Ascending aorta (tissue), 2 donors: ENCODE measurements at regions not wholly inside any gene's neighbourhood (a gene's known extent, or its start where the extent isn't known, plus 50 kb on each side); places are given as distances from the start of the nearest gene placed in this dataset.

ENCODE experiments used
- DNase-seq, 2 donors: peaks; one replicate each; pipeline ENCODE4 v3.0.0-alpha.2; 2019; ENCODE audit warnings: low spot score in 2 of 2
- H3K27ac ChIP-seq, 2 donors: fragments of 200-600 bp; sonication (generic); one replicate each; pipeline ENCODE4 v1.5.1; 2016 to 2017; ENCODE audit warnings: mild to moderate bottlenecking in 1 of 2
- H3K27me3 ChIP-seq: fragments of 200-600 bp; sonication (generic); one replicate; pipeline ENCODE4 v1.5.1; 2017
- H3K36me3 ChIP-seq, 2 donors: fragments of 200-600 bp; sonication (generic); one replicate each; pipeline ENCODE4 v1.5.1; 2016
- H3K4me1 ChIP-seq, 2 donors: fragments of 200-600 bp; sonication (generic); one replicate each; pipeline ENCODE4 v1.5.1; 2016 to 2017; ENCODE audit warnings: mild to moderate bottlenecking in 1 of 2
- H3K4me3 ChIP-seq, 2 donors: fragments of 200-600 bp; sonication (generic); one replicate each; pipeline ENCODE4 v1.5.1; 2016 to 2017; ENCODE audit warnings: mild to moderate bottlenecking in 1 of 2
- H3K9me3 ChIP-seq, 2 donors: fragments of 200-600 bp; sonication (generic); one replicate each; pipeline ENCODE4 v1.5.1; 2016
- CTCF ChIP-seq, 3 experiments: fragments of 200-600 bp in 2 of 3; fragments of 450-650 bp in 1 of 3; sonication (generic) in 2 of 3; IDR thresholded peaks; one replicate each; pipeline ENCODE4 v1.5.1; 2016 to 2019; ENCODE audit warnings: antibody characterized with exemption in 3 of 3, mild to moderate bottlenecking in 1 of 3, moderate library complexity in 1 of 3
- intact Hi-C: fragments of 100-400 bp; cut with DNase I; formaldehyde crosslinking; loops from one replicate; pipeline ENCODE4 v1.15.1; 2023

GRCh38 chr6:105816847-105817246 lies 269.3 kb upstream of the PRDM1 start:
- Histone ChIP-seq H3K4me1 (no peaks in the 10 kb centered on the region), H3K9me3 (no peaks in the 10 kb centered on the region), H3K27ac (no peak overlapping the region), H3K36me3 (no peaks in the 10 kb centered on the region), H3K27me3 (no peaks in the 10 kb centered on the region), H3K4me3 (no peak overlapping the region)
- no peak for DNase-seq
- no peak for TF ChIP-seq CTCF (IDR thresholded peaks at IDR 0.05)
- intact Hi-C loops = no loop called here

- Histone ChIP-seq H3K36me3 (no peaks in the 10 kb centered on the region), H3K4me1 (no peaks in the 10 kb centered on the region), H3K9me3 (no peaks in the 10 kb centered on the region), H3K4me3 (no peak overlapping the region), H3K27ac (no peak overlapping the region), H3K27me3 (no peaks in the 10 kb centered on the region)
- DNase-seq = no peak
- no peak for TF ChIP-seq CTCF (IDR thresholded peaks at IDR 0.05)
- intact Hi-C loops = no loop called here
These were observed 270.2 kb upstream of the PRDM1 start for GRCh38 chr6:105815661-105816555.

DNA sequence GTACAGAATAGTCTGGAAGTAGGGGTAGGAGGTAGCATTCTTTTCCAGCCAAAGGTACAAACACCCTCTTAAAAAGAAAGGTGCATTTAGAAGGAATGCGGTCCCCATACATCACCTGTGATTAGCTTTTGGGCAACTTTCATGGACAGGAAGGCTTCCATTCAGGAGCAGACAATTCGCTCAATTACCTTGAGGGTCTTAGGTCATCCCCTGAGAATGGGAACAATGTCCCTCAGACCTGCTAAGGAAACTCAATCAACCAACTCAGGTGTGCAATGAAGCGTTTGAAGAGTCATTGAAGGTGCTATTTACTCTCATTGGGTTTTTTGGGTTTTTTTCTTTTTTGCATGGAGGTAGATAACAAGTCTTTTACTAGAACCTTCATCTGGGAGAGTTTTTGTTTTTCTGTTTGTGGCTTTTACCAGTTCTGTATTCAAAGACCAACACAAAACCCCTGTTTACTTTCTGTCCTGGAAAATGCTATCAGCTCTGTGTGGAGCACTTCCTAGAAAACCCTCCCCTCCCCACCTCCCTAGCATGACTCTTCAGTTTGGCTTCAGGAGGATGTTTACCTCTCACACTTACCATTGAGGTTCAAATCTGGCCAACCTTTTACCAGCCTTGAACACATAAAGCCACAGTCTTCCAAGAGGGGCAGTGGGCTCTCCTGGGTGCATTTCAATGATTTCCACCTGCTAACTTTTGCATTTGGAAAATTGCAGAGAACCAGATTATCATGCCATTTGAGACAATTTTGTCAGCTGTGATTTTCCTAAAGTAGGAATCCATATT lies 271.2 kb upstream of the PRDM1 start:
- H3K4me3 ChIP-seq = no peak overlapping the region
- H3K4me1 ChIP-seq = no peaks in the 10 kb centered on the region
- no peak for TF ChIP-seq CTCF (IDR thresholded peaks at IDR 0.05)
- no peaks in the 10 kb centered on the region for H3K27me3 ChIP-seq
- DNase-seq = no peak
- no peak overlapping the region for H3K27ac ChIP-seq
- H3K36me3 ChIP-seq = no peaks in the 10 kb centered on the region
- H3K9me3 ChIP-seq = no peaks in the 10 kb centered on the region
- intact Hi-C loops = no loop called here

DNA sequence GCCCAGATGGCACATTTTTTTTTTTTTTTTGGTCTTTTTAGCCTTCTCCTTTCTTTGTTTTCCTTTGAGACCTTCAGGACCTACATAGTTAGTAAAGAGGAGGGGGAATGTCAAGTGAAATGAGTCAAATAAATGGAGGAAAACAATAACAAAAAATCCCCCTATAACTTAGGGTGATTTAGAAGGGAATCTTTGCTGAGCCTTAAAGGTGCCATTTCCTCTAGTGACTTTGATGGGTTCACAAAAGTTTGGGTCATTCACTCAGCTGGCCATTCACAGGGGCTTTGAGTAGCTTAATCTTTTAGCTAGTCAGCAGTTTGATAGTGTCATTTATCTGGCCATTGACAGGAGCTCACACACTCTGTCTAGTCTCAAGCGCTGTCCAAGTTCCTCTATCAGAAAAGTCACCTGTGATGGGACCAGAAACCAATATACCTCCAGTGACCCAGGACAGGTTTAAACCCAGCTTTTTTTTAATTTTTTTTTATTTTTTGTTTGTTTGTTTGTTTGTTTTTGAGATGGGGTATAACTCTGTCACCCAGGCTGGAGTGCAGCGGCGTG lies 275.1 kb upstream of the PRDM1 start:
- TF ChIP-seq CTCF (IDR thresholded peaks at IDR 0.05) = no peak

DNA sequence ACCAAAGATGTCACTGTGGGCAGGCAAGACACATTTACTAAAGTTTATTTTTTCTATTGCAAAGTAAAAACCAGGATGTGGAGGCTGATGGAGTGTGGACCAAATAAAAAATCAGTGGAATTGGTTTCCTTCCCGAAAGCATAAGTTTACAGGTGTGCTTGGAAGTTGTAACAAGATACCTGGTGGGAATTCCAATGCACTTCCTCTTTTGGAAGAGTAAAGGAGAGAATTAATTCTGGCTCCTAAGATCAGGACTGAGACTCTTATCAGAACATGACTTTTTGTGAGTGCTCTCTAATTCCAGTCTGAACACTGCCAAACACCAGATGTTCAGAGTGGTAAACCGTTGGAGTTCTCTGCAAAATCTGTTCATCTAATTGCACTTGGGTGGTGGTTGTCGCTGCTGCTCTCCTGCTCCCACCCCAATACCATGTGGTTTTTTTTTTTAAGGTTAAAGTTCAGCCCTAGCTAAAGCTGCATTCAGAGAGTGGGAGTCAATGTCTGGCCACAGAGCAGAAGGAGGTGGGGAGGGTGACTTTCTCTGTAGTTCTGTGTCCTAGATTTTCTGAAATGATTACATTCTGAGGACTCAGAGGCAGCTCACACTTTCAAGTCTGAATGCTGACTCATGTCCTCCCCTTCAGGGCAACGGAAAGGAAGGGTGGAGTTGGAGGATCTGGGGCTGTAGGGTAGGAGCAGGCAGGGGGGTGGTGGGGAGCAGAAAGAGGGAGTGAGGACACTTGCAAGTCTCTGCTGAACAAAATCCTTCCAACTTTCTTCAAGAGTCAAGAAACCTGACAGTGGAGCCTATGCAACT lies 275.8 kb upstream of the PRDM1 start:
- H3K4me3 ChIP-seq = no peak overlapping the region
- DNase-seq = no peak
- H3K36me3 ChIP-seq = no peaks in the 10 kb centered on the region
- no peaks in the 10 kb centered on the region for H3K4me1 ChIP-seq
- no peak for TF ChIP-seq CTCF (IDR thresholded peaks at IDR 0.05)
- H3K27me3 ChIP-seq = no peaks in the 10 kb centered on the region
- no peak overlapping the region for H3K27ac ChIP-seq
- no peaks in the 10 kb centered on the region for H3K9me3 ChIP-seq
- intact Hi-C loops = no loop called here

More for the DNA sequence above, 275.1 kb upstream of the PRDM1 start:
- Histone ChIP-seq H3K4me1 (no peaks in the 10 kb centered on the region), H3K4me3 (no peak overlapping the region), H3K36me3 (no peaks in the 10 kb centered on the region), H3K27me3 (no peaks in the 10 kb centered on the region), H3K9me3 (no peaks in the 10 kb centered on the region), H3K27ac (no peak overlapping the region)
- no peak for DNase-seq
- intact Hi-C loops = no loop called here
